GM13976 (cell line): ENCODE measurements at regions not wholly inside any gene's neighbourhood (a gene's known extent, or its start where the extent isn't known, plus 50 kb on each side); places are given as distances from the start of the nearest gene placed in this dataset.

Experiments used
- DNase-seq: peaks from one replicate; pipeline ENCODE4 v3.0.0; 2012; ENCODE audit warnings: low spot score
- in situ Hi-C: fragments of 300-500 bp; cut with MboI; formaldehyde crosslinking; loops from one replicate; pipeline ENCODE4 v1.12.0; 2022; ENCODE audit warnings: low sequenced_read_pairs, mixed read lengths, inconsistent platforms; ENCODE audit not compliant: unreplicated experiment
- TF ChIP-seq, protein P1 (sequence below): IDR thresholded peaks from 2 replicates; pipeline ENCODE4 v1.5.1; 2012; ENCODE audit warnings: borderline replicate concordance, mild to moderate bottlenecking; ENCODE audit not compliant: insufficient read depth; ENCODE audit errors: extremely low read depth, missing control alignments, control extremely low read depth

DNA sequence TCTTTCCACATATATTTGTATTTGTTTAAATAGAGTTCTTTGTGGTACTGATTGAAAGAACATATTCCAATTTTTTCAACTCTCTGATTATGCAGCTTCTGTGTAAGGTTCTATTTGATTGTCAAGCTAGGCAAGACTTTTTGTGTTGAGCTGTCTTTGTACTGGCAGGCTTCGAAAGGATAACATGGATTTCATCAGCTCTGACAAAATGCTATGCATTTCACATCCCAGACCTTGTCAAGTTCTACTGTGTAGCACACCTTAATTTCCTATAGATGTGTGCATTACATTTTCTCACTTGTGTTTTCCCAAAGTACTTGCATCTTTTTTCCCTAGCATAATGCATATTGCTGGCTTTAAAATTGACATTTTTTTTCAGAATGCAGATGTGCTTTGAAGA lies 555.0 kb upstream of the GYPC start:
- TF ChIP-seq, protein P1, sequence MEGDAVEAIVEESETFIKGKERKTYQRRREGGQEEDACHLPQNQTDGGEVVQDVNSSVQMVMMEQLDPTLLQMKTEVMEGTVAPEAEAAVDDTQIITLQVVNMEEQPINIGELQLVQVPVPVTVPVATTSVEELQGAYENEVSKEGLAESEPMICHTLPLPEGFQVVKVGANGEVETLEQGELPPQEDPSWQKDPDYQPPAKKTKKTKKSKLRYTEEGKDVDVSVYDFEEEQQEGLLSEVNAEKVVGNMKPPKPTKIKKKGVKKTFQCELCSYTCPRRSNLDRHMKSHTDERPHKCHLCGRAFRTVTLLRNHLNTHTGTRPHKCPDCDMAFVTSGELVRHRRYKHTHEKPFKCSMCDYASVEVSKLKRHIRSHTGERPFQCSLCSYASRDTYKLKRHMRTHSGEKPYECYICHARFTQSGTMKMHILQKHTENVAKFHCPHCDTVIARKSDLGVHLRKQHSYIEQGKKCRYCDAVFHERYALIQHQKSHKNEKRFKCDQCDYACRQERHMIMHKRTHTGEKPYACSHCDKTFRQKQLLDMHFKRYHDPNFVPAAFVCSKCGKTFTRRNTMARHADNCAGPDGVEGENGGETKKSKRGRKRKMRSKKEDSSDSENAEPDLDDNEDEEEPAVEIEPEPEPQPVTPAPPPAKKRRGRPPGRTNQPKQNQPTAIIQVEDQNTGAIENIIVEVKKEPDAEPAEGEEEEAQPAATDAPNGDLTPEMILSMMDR = no peak
- in situ Hi-C loops = no loop called here
- DNase-seq = no peak

DNA sequence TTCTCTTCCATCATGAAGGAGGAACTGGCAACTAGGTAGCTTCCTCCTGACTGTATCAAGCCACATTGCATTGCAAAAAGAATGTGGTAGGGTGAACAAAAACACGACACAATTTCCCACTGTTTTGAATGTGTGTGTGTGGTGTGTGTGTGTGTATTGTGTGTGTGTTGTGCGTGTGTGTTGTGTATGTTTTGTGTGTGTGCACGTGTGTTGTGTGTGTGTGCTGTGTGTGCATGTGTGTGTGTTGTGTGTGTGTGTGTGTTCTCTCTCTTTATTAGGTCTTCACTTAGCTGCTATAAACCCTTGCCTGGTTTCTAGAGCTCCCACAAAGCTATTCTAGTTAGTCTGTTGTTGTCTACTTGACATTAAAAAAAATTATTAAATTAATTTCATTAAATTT lies 550.0 kb upstream of the GYPC start:
- TF ChIP-seq, protein P1 = no peak
- no peak for DNase-seq
- in situ Hi-C loops = no loop called here

DNA sequence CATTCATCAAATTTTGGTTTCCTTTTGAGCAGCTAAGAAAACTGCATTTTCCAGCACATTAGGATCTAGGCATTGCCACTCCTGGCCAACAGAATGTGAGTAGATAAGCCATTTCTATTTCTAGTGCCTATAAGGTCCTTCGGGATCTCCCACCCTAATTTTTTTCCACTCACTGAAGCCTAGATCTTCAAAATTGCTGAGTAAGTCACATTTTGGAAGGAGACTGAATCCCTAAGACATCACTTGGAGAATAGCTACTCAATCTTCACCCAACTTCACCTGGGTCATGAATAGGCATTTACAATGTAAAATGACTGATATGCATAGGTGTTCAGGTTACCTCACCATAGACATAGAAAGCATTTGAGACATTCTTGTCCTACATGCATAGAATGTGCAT lies 548.1 kb upstream of the GYPC start:
- DNase-seq = no peak
- in situ Hi-C loops = no loop called here

DNA sequence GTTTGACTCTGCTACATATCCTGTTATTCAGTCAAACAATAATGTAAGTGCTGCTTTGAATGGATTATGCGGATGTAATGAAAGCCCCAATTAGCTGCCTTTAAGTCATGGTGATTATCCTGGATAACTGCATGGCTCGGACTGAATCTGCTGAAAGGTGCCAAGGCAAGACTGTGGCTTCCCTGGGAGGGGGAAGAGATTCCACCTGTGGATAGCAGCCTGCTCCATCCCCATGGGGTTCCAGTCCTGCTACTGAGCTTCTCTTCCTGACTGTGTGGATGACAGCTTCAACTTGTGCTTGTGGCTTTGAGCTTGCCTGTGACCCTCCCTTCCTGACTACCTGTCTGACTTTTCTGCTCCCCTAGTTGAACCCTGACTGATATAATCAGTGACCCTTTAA lies 540.0 kb upstream of the GYPC start:
- in situ Hi-C loops = no loop called here
- no peak for DNase-seq

More for the DNA sequence above, 548.1 kb upstream of the GYPC start:
- TF ChIP-seq, protein P1 = no peak

DNA sequence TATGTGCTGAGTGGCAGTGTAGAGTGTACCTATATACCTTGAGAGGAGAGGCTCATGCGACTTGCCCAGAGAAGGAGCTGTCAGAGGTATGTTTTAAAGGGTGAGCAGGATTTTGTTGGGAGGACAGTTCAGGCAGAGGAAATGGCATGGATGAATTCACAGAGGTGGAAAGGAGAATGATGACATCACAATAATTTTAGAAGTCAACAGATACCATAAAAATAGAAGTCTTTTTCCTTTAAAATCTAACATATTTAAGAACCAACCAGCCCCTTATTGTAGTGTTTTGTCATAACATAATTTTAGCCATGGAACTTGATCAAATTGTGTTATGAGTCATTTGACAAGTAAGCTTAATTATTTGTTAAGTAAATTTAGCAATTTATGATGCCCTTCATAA lies 538.1 kb upstream of the GYPC start:
- in situ Hi-C loops = no loop called here
- DNase-seq = no peak
- TF ChIP-seq, protein P1 = no peak

More for the DNA sequence above, 540.0 kb upstream of the GYPC start:
- TF ChIP-seq, protein P1 = no peak

DNA sequence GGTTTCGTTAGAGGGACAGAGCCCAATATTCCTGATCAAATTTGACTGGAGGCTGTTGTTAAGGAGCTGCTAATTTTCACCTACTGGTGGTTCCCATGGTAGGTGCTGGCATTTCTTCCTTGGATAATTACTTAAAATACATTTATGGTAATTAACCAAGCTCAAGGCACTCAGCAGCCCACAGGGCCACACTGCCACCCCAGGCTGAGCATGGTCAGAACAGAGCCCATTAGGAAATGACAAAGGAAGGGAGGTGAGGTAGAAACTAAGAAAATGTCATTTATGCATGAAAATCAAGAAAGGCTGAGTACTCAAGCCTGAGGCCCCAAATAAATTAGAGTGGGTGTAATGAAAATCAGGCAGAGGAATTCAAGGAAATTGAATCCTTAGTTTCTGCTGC lies 510.2 kb upstream of the GYPC start:
- in situ Hi-C loops = no loop called here
- TF ChIP-seq, protein P1 = no peak
- no peak for DNase-seq
